GM19025 (cell line): ENCODE measurements at regions not wholly inside any gene's neighbourhood (a gene's known extent, or its start where the extent isn't known, plus 50 kb on each side); places are given as distances from the start of the nearest gene placed in this dataset.

ENCODE experiments used
- ATAC-seq: cut with Tn5 transposase; IDR thresholded peaks from one replicate; pipeline ENCODE4 v1.9.1; 2021; ENCODE audit warnings: mild to moderate bottlenecking, low read depth, moderate library complexity; ENCODE audit not compliant: unreplicated experiment

- no peak for ATAC-seq
These were observed 390.6 kb downstream of the GPM6A start for GRCh38 chr4:175421506-175421905.

- no peak for ATAC-seq
These were observed 389.7 kb downstream of the GPM6A start for GRCh38 chr4:175422331-175422730.

- ATAC-seq = no peak
These were observed 388.0 kb downstream of the GPM6A start for GRCh38 chr4:175424111-175424510.

- no peak for ATAC-seq
These were observed 384.3 kb downstream of the GPM6A start for GRCh38 chr4:175427751-175428150.

GRCh38 chr4:175431694-175432093 lies 380.4 kb downstream of the GPM6A start:
- no peak for ATAC-seq

- no peak for ATAC-seq
These were observed 376.7 kb downstream of the GPM6A start for GRCh38 chr4:175435381-175435783.

GRCh38 chr4:175436196-175436595 lies 375.9 kb downstream of the GPM6A start:
- no peak for ATAC-seq

GRCh38 chr4:175440786-175441185 lies 371.3 kb downstream of the GPM6A start:
- ATAC-seq = no peak

- no peak for ATAC-seq
These were observed 370.8 kb downstream of the GPM6A start for GRCh38 chr4:175441256-175441655.

GRCh38 chr4:175443547-175443946 lies 368.5 kb downstream of the GPM6A start:
- no peak for ATAC-seq

- ATAC-seq = no peak
These were observed 367.6 kb downstream of the GPM6A start for GRCh38 chr4:175444512-175444911.

GRCh38 chr4:175447016-175447415 lies 365.0 kb downstream of the GPM6A start:
- ATAC-seq = no peak

GRCh38 chr4:175450446-175450845 lies 361.6 kb downstream of the GPM6A start:
- ATAC-seq = no peak

GRCh38 chr4:175451238-175451965 lies 360.7 kb downstream of the GPM6A start:
- ATAC-seq = no peak

GRCh38 chr4:175453456-175453855 lies 358.6 kb downstream of the GPM6A start:
- no peak for ATAC-seq

GRCh38 chr4:175456131-175456530 lies 355.9 kb downstream of the GPM6A start:
- ATAC-seq = no peak

- no peak for ATAC-seq
These were observed 354.1 kb downstream of the GPM6A start for GRCh38 chr4:175457956-175458355.

GRCh38 chr4:175459571-175459970 lies 352.5 kb downstream of the GPM6A start:
- ATAC-seq = no peak

- ATAC-seq = no peak
These were observed 351.6 kb downstream of the GPM6A start for GRCh38 chr4:175460414-175460813.

GRCh38 chr4:175469514-175469913 lies 342.6 kb downstream of the GPM6A start:
- ATAC-seq = no peak

GRCh38 chr4:175470131-175470530 lies 341.9 kb downstream of the GPM6A start:
- no peak for ATAC-seq

- ATAC-seq = no peak
These were observed 331.7 kb downstream of the GPM6A start for GRCh38 chr4:175480404-175480803.
